ENCODE measurements at regions not wholly inside any gene's neighbourhood (a gene's known extent, or its start where the extent isn't known, plus 50 kb on each side); places are given as distances from the start of the nearest gene placed in this dataset.
"Not testable (repeated sequence)": the region's sequence is repeated elsewhere in the genome, so short reads cannot be mapped to it uniquely, and the experiment has no call there.

DNA sequence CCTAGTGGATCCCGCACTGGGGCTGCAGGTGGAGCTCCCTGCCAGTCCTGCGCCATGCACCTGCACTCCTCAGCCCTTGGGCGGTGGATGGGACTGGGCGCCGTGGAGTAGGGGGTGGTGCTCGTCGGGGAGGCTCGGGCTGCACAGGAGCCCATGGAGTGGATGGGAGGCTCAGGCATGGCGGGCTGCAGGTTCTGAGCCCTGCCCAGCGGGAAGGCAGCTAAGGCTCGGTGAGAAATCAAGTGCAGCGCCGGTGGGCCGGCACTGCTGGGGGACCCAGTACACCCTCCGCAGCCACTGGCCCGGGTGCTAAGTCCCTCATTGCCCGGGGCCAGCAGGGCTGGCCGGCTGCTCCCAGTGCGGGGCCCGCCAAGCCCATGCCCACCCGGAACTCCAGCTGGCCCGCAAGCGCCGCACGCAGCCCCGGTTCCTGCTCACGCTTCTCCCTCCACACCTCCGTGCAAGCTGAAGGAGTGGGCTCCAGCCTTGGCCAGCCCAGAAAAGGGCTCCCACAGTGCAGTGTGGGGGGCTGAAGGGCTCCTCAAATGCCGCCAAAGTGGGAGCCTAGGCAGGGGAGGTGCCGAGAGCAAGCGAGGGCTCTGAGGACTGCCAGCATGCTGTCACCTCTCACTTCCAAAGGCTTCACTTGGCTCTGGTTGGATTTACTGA, 342.5 kb downstream of the KCNN2 start:
- ATAC-seq; DNase-seq (ENCODE audit: low read depth, low spot score); H3K9me3 ChIP-seq (replicated peaks; ENCODE audit: control insufficient read depth, insufficient read depth, low read length); intact Hi-C loops (cut with micrococcal nuclease; ENCODE audit: unreplicated experiment); H3K36me3 ChIP-seq (ENCODE audit: control insufficient read depth in 2 of 2, insufficient read depth in 2 of 2, low read length in 1 of 2); H3K27ac ChIP-seq (ENCODE audit: control insufficient read depth, insufficient read depth); CTCF ChIA-PET; RAD21 ChIA-PET (ENCODE audit: unreplicated experiment); H3K4me2 ChIP-seq (ENCODE audit: control insufficient read depth, insufficient read depth); in situ Hi-C loops (cut with MboI); POLR2A ChIA-PET; H4K20me1 ChIP-seq (ENCODE audit: control insufficient read depth, insufficient read depth); H3K4me1 ChIP-seq (ENCODE audit: control insufficient read depth, insufficient read depth, low read length); BruUV-seq (replicated peaks); H3K9ac ChIP-seq (ENCODE audit: control insufficient read depth, insufficient read depth, low read length); H3K79me2 ChIP-seq (ENCODE audit: control insufficient read depth, insufficient read depth, low read length); SMC1A ChIA-PET (ENCODE audit: uncharacterized antibody, unreplicated experiment); FAIRE-seq; H3K4me3 ChIP-seq; H3K27me3 ChIP-seq (replicated peaks in 1 of 2; ENCODE audit: control insufficient read depth in 2 of 2, insufficient read depth in 2 of 2, low read length in 1 of 2); H2AFZ ChIP-seq (ENCODE audit: control insufficient read depth, low read depth, low read length): not testable (repeated sequence)
- 64% methylated on average over 25 of the region's 31 CpGs for WGBS (ENCODE audit: insufficient coverage, insufficient replicate concordance, low lambda C conversion rate, missing lambda C conversion rate)

DNA sequence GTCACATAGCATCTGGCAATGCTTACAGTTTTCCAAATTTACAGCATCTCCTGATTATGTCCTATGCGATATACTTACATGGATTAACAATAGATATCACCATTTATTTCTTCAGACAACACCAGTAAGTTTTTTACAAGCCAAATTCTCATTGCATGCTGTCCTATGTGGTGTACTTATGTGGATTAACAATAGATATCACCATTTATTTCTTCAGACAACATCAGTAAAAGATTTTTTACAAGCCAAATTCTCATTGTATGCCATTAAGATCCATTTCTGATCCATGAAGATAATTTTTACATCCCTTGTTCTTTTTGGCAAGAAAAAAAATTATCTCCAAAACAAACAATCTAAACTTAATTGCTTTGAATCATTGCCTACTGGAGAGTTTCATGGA, 340.9 kb downstream of the KCNN2 start:
- DNase-seq (ENCODE audit: low read depth, low spot score) (no peak), ATAC-seq (no peak), FAIRE-seq (no peak)
- ChIA-PET RAD21 (ENCODE audit: unreplicated experiment) (no interaction called here), CTCF (no interaction called here), POLR2A (no interaction called here), SMC1A (ENCODE audit: uncharacterized antibody, unreplicated experiment) (no interaction called here)
- H3K27me3 ChIP-seq (replicated peaks in 1 of 2; ENCODE audit: control insufficient read depth in 2 of 2, insufficient read depth in 2 of 2, low read length in 1 of 2): no peaks in the 10 kb centered on the region
- H3K4me1 ChIP-seq (ENCODE audit: control insufficient read depth, insufficient read depth, low read length): no peaks in the 10 kb centered on the region
- H3K4me3 ChIP-seq: no peak overlapping the region
- BruUV-seq (replicated peaks): no TSS peak
- H3K9ac ChIP-seq (ENCODE audit: control insufficient read depth, insufficient read depth, low read length): no peak overlapping the region
- no peaks in the 10 kb centered on the region for H3K9me3 ChIP-seq (replicated peaks; ENCODE audit: control insufficient read depth, insufficient read depth, low read length)
- no peaks in the 10 kb centered on the region for H4K20me1 ChIP-seq (ENCODE audit: control insufficient read depth, insufficient read depth)
- intact Hi-C loops (cut with micrococcal nuclease; ENCODE audit: unreplicated experiment) (no loop called here), in situ Hi-C loops (cut with MboI) (no loop called here)
- H3K27ac ChIP-seq (ENCODE audit: control insufficient read depth, insufficient read depth): no peak overlapping the region
- TF ChIP-seq, protein P1, sequence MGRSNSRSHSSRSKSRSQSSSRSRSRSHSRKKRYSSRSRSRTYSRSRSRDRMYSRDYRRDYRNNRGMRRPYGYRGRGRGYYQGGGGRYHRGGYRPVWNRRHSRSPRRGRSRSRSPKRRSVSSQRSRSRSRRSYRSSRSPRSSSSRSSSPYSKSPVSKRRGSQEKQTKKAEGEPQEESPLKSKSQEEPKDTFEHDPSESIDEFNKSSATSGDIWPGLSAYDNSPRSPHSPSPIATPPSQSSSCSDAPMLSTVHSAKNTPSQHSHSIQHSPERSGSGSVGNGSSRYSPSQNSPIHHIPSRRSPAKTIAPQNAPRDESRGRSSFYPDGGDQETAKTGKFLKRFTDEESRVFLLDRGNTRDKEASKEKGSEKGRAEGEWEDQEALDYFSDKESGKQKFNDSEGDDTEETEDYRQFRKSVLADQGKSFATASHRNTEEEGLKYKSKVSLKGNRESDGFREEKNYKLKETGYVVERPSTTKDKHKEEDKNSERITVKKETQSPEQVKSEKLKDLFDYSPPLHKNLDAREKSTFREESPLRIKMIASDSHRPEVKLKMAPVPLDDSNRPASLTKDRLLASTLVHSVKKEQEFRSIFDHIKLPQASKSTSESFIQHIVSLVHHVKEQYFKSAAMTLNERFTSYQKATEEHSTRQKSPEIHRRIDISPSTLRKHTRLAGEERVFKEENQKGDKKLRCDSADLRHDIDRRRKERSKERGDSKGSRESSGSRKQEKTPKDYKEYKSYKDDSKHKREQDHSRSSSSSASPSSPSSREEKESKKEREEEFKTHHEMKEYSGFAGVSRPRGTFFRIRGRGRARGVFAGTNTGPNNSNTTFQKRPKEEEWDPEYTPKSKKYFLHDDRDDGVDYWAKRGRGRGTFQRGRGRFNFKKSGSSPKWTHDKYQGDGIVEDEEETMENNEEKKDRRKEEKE (IDR thresholded peaks at IDR 0.05): no peak
- no peak for TF ChIP-seq SREBF2 (IDR thresholded peaks at IDR 0.05; ENCODE audit: low read length)
- TF ChIP-seq STAT1 (conservative IDR thresholded peaks at IDR 0.05): no peak
- no peak for TF ChIP-seq HDAC2 (IDR thresholded peaks at IDR 0.05)
- TF ChIP-seq, protein P2, sequence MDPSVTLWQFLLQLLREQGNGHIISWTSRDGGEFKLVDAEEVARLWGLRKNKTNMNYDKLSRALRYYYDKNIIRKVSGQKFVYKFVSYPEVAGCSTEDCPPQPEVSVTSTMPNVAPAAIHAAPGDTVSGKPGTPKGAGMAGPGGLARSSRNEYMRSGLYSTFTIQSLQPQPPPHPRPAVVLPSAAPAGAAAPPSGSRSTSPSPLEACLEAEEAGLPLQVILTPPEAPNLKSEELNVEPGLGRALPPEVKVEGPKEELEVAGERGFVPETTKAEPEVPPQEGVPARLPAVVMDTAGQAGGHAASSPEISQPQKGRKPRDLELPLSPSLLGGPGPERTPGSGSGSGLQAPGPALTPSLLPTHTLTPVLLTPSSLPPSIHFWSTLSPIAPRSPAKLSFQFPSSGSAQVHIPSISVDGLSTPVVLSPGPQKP (IDR thresholded peaks at IDR 0.05; ENCODE audit: low read depth, low read length): no peak
- no peak for TF ChIP-seq RFX5 (IDR thresholded peaks at IDR 0.05; ENCODE audit: low read depth, low read length)
- no peak for TF ChIP-seq PAX5 (IDR thresholded peaks at IDR 0.05; ENCODE audit: borderline replicate concordance, low read depth, low read length)
- TF ChIP-seq CBFB (IDR thresholded peaks at IDR 0.05; ENCODE audit: low read depth): no peak
- no peak for TF ChIP-seq TBL1XR1 (IDR thresholded peaks at IDR 0.05; ENCODE audit: low read depth, low read length)
- no peak for TF ChIP-seq PML (IDR thresholded peaks at IDR 0.05; ENCODE audit: low read length)
- no peak overlapping the region for H2AFZ ChIP-seq (ENCODE audit: control insufficient read depth, low read depth, low read length)
- H3K36me3 ChIP-seq (ENCODE audit: control insufficient read depth in 2 of 2, insufficient read depth in 2 of 2, low read length in 1 of 2): no peaks in the 10 kb centered on the region
- no peaks in the 10 kb centered on the region for H3K79me2 ChIP-seq (ENCODE audit: control insufficient read depth, insufficient read depth, low read length)
- 0% methylated on average over 1 of the region's 1 CpG for WGBS (ENCODE audit: insufficient coverage, insufficient replicate concordance, low lambda C conversion rate, missing lambda C conversion rate)
- H3K4me2 ChIP-seq (ENCODE audit: control insufficient read depth, insufficient read depth): no peak overlapping the region
